Stomach (tissue), 8 donors: ENCODE measurements at regions not wholly inside any gene's neighbourhood (a gene's known extent, or its start where the extent isn't known, plus 50 kb on each side); places are given as distances from the start of the nearest gene placed in this dataset.

ENCODE experiments used
- DNase-seq, 2 donors: peaks; one replicate each; pipeline versions ENCODE4 v3.0.0 to v3.0.0-alpha.2; 2013 to 2019
- H3K27ac ChIP-seq, 5 donors: fragments of 200-600 bp in 4 of 5; sonication (generic) in 4 of 5; one replicate each; pipeline ENCODE4 v1.5.1; 2013 to 2019; ENCODE audit warnings: mild to moderate bottlenecking in 1 of 5, moderate library complexity in 1 of 5
- H3K27me3 ChIP-seq, 3 donors: fragments of 200-600 bp; sonication (generic); one replicate each; pipeline ENCODE4 v1.5.1; 2017 to 2019; ENCODE audit warnings: mixed run types in 1 of 3
- H3K36me3 ChIP-seq, 4 donors: fragments of 200-600 bp; sonication (generic); 1 replicate in 3 of 4; 2 replicates in 1 of 4; pipeline ENCODE4 v1.5.1; 2016 to 2019
- H3K4me1 ChIP-seq, 4 donors: fragments of 200-600 bp; sonication (generic); one replicate each; pipeline ENCODE4 v1.5.1; 2016 to 2019
- H3K4me3 ChIP-seq, 4 donors: fragments of 200-600 bp; sonication (generic) in 3 of 4; one replicate each; pipeline ENCODE4 v1.5.1; 2016 to 2019; ENCODE audit warnings: mild to moderate bottlenecking in 1 of 4
- H3K9me3 ChIP-seq, 4 donors: fragments of 200-600 bp; sonication (generic); one replicate each; pipeline ENCODE4 v1.5.1; 2016 to 2019
- CTCF ChIP-seq, 7 experiments: fragments of 450-650 bp in 4 of 7; fragments of 200-600 bp in 3 of 7; sonication (generic) in 3 of 7; IDR thresholded peaks; one replicate each; pipeline ENCODE4 v1.5.1; 2016 to 2019; ENCODE audit warnings: antibody characterized with exemption in 7 of 7, control low read depth in 2 of 7, mild to moderate bottlenecking in 1 of 7
- EP300 ChIP-seq: sonication (generic); formaldehyde crosslinking; IDR thresholded peaks from one replicate; pipeline ENCODE4 v1.6.1; 2017; ENCODE audit warnings: antibody characterized with exemption
- POLR2A ChIP-seq, 4 donors: fragments of 450-650 bp; IDR thresholded peaks; one replicate each; pipeline ENCODE4 v1.6.1; 2016; ENCODE audit warnings: antibody characterized with exemption in 4 of 4, control low read depth in 2 of 4, mild to moderate bottlenecking in 1 of 4, moderate library complexity in 1 of 4
- POLR2AphosphoS5 ChIP-seq, 3 donors: sonication (generic); formaldehyde crosslinking; IDR thresholded peaks; one replicate each; pipeline ENCODE4 v1.6.1; 2016; ENCODE audit warnings: antibody characterized with exemption in 3 of 3
- WGBS, 5 donors: extraction: QIAGEN DNeasy Blood & Tissue Kit in 3 of 5; methylation state at CpG; one replicate each; pipeline versions ENCODE4 v1.1.5 to v1.1.7; 2013 to 2018; 5-methylcytosine and 5-hydroxymethylcytosine counted together
- intact Hi-C: fragments of 100-400 bp; cut with DNase I; formaldehyde crosslinking; loops from one replicate; pipeline ENCODE4 v1.15.1; 2023; ENCODE audit warnings: low total_unique reads
- donor health status: healthy with polysubstance abuse.
- donor health status: Bipolar disorder and iron deficiency.
- donor health status: healthy.

- Histone ChIP-seq H3K9me3 (peaks cover 0 to 3% (median 0%) of the 10 kb centered on the region in 4 donors), H3K27me3 (no peaks in the 10 kb centered on the region), H3K4me1 (peaks cover 0 to 6% (median 0%) of the 10 kb centered on the region in 4 donors), H3K4me3 (no peak overlapping the region), H3K36me3 (no peaks in the 10 kb centered on the region), H3K27ac (no peak overlapping the region)
- intact Hi-C loops: no loop called here
- WGBS, 5 donors: 61 to 84% (median 76%) methylated on average over 2 of the region's 2 CpGs
- no peak for DNase-seq
- TF ChIP-seq POLR2A (IDR thresholded peaks at IDR 0.05): no peak
- no peak for TF ChIP-seq POLR2AphosphoS5 (IDR thresholded peaks at IDR 0.05)
- no peak for TF ChIP-seq EP300
- no peak for TF ChIP-seq CTCF (IDR thresholded peaks at IDR 0.05)
Observed at GRCh38 chr12:67852701-67853100, 136.5 kb upstream of the IFNG-AS1 start.

- DNase-seq: peak in 1 of 2 donors; percentile 48
- H3K27ac ChIP-seq: no peak overlapping the region
- peaks cover 0 to 6% (median 0%) of the 10 kb centered on the region in 4 donors for H3K4me1 ChIP-seq
- 58 to 79% (median 68%) methylated on average over 3 of the region's 3 CpGs for WGBS, 5 donors
- peaks cover 0 to 3% (median 0%) of the 10 kb centered on the region in 4 donors for H3K9me3 ChIP-seq
- no peak for TF ChIP-seq POLR2A (IDR thresholded peaks at IDR 0.05)
- TF ChIP-seq POLR2AphosphoS5 (IDR thresholded peaks at IDR 0.05): no peak
- TF ChIP-seq EP300: no peak
- TF ChIP-seq CTCF (IDR thresholded peaks at IDR 0.05): no peak
- H3K4me3 ChIP-seq: no peak overlapping the region
- intact Hi-C loops: no loop called here
- no peaks in the 10 kb centered on the region for H3K27me3 ChIP-seq
- no peaks in the 10 kb centered on the region for H3K36me3 ChIP-seq
Observed at GRCh38 chr12:67853204-67853603, 136.0 kb upstream of the IFNG-AS1 start.

- TF ChIP-seq POLR2A (IDR thresholded peaks at IDR 0.05) (no peak), CTCF (IDR thresholded peaks at IDR 0.05) (no peak), POLR2AphosphoS5 (IDR thresholded peaks at IDR 0.05) (no peak), EP300 (no peak)
- DNase-seq: no peak
- WGBS, 5 donors: 28 to 42% (median 33%) methylated on average over 1 of the region's 1 CpG
- peaks cover 0 to 5% (median 0%) of the 10 kb centered on the region in 4 donors for H3K9me3 ChIP-seq
- H3K4me1 ChIP-seq: peaks cover 0 to 6% (median 0%) of the 10 kb centered on the region in 4 donors
- H3K27me3 ChIP-seq: no peaks in the 10 kb centered on the region
- intact Hi-C loops: no loop called here
- H3K27ac ChIP-seq: no peak overlapping the region
- no peaks in the 10 kb centered on the region for H3K36me3 ChIP-seq
- H3K4me3 ChIP-seq: no peak overlapping the region
Observed at GRCh38 chr12:67854351-67854750, 134.9 kb upstream of the IFNG-AS1 start.

GRCh38 chr12:67855103-67855502 is 134.1 kb upstream of the IFNG-AS1 start:
- no peak for TF ChIP-seq POLR2A (IDR thresholded peaks at IDR 0.05)
- no peak for TF ChIP-seq CTCF (IDR thresholded peaks at IDR 0.05)
- TF ChIP-seq POLR2AphosphoS5 (IDR thresholded peaks at IDR 0.05): no peak
- TF ChIP-seq EP300: no peak
- DNase-seq: no peak
- peaks cover 0 to 8% (median 2%) of the 10 kb centered on the region in 4 donors for H3K9me3 ChIP-seq
- no peak overlapping the region for H3K27ac ChIP-seq
- H3K4me1 ChIP-seq: peaks cover 0 to 6% (median 0%) of the 10 kb centered on the region in 4 donors
- no peaks in the 10 kb centered on the region for H3K27me3 ChIP-seq
- no peak overlapping the region for H3K4me3 ChIP-seq
- intact Hi-C loops: no loop called here
- H3K36me3 ChIP-seq: no peaks in the 10 kb centered on the region
